ENCODE measurements at regions not wholly inside any gene's neighbourhood (a gene's known extent, or its start where the extent isn't known, plus 50 kb on each side); places are given as distances from the start of the nearest gene placed in this dataset.

DNA sequence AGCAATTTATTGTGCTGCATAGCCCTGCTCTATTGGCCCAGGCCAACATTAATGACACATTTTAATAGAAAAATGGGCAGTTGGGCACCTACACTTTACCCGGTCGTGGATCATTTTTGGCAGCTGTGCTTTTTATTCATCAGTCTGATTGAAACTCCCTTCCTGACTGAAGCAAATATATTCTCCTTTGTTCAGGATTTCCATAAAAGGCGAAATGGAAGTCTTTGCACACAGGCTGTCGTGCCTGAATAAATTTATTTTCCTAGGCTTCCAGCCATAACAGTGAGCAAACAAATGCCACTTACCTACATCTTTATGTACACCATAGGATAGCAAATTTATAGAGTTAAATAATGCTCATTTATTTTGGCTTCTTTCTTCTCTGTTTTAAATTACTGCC is 480.7 kb upstream of the DCN start:
- TF ChIP-seq CTCF (IDR thresholded peaks at IDR 0.05): no peak
- no peaks in the 10 kb centered on the region for H3K9me3 Mint-ChIP-seq
- H3K4me1 Mint-ChIP-seq (ENCODE audit: low read depth): peaks cover 22% of the 10 kb centered on the region
- DNase-seq: no peak
- intact Hi-C loops (cut with micrococcal nuclease): no loop called here
- no peak for ATAC-seq
- no peaks in the 10 kb centered on the region for H3K36me3 Mint-ChIP-seq (ENCODE audit: low read depth)
- no peak overlapping the region for H3K4me3 Mint-ChIP-seq
- POLR2A ChIA-PET: no interaction called here
- H3K27me3 Mint-ChIP-seq: no peaks in the 10 kb centered on the region
- no peak overlapping the region for H3K27ac Mint-ChIP-seq
- CTCF ChIA-PET: interaction anchor here (1.7 kb wide), 1 partner anchor 11 kb away, joined by 4 read pairs; no protein-coding TSS in a partner anchor

GRCh38 chr12:91662021-91662420 is 479.4 kb upstream of the DCN start:
- DNase-seq: no peak
- intact Hi-C loops (cut with micrococcal nuclease): no loop called here
- no peak for TF ChIP-seq CTCF (IDR thresholded peaks at IDR 0.05)
- ChIA-PET POLR2A (no interaction called here), CTCF (interaction anchor here (1.1 to 1.7 kb wide), 2 partner anchors 12 to 17 kb away, joined by 3 to 4 read pairs; no protein-coding TSS in a partner anchor)
- Mint-ChIP-seq H3K4me3 (no peak overlapping the region), H3K27ac (no peak overlapping the region), H3K36me3 (ENCODE audit: low read depth) (no peaks in the 10 kb centered on the region), H3K9me3 (no peaks in the 10 kb centered on the region), H3K4me1 (ENCODE audit: low read depth) (peaks cover 18% of the 10 kb centered on the region), H3K27me3 (no peaks in the 10 kb centered on the region)
- no peak for ATAC-seq

DNA sequence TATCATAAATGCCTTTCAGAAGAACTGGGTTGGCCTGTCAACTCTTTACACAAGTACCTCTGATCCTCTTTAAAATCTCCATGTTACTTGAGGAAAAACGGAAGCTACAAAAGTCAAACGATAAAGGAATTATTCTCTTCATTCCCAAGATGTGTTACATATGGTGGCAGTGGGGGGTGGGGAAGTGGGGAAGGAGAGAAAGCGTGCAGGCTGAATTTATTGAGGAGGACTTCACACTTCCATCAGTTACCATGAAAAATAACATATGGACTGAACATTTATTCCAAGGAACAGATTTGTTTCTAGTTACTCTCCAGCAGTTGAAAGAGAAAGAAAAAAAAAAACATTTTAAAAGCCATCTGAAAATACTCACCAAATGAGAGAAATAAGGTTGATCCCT is 474.4 kb upstream of the DCN start:
- DNase-seq (no peak), ATAC-seq (no peak)
- H3K4me1 Mint-ChIP-seq (ENCODE audit: low read depth): peaks cover 9% of the 10 kb centered on the region
- POLR2A ChIA-PET: no interaction called here
- TF ChIP-seq CTCF (IDR thresholded peaks at IDR 0.05): no peak
- intact Hi-C loops (cut with micrococcal nuclease): no loop called here
- no peaks in the 10 kb centered on the region for H3K36me3 Mint-ChIP-seq (ENCODE audit: low read depth)
- no peak overlapping the region for H3K4me3 Mint-ChIP-seq
- no peaks in the 10 kb centered on the region for H3K9me3 Mint-ChIP-seq
- no peak overlapping the region for H3K27ac Mint-ChIP-seq
- H3K27me3 Mint-ChIP-seq: no peaks in the 10 kb centered on the region
- CTCF ChIA-PET: interaction anchor here (1.5 to 1.8 kb wide), 2 partner anchors 17 to 39 kb away, joined by 3 to 7 read pairs; no protein-coding TSS in a partner anchor

DNA sequence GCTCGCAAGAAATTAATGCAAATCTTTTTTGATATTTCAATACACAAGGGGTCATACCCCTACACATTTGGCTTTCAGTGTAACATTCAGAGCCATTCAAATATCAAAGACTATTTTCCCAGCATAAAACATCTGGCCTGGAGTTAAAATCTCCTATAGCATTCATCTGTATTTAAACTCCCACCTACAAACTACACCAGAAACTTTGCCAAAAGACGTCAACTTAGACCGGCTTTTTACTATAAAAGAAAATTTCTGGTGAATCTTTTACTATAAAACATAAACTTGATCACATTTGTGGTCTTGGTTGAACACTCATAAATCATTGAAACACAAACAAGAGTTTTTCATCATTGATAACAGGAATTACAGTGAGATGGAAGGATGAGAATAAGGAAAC is 473.3 kb upstream of the DCN start:
- Mint-ChIP-seq H3K36me3 (ENCODE audit: low read depth) (no peaks in the 10 kb centered on the region), H3K4me3 (no peak overlapping the region), H3K27ac (no peak overlapping the region), H3K9me3 (no peaks in the 10 kb centered on the region), H3K4me1 (ENCODE audit: low read depth) (peaks cover 9% of the 10 kb centered on the region), H3K27me3 (no peaks in the 10 kb centered on the region)
- ATAC-seq (no peak), DNase-seq (no peak)
- ChIA-PET POLR2A (no interaction called here), CTCF (no interaction called here)
- TF ChIP-seq CTCF (IDR thresholded peaks at IDR 0.05): no peak
- intact Hi-C loops (cut with micrococcal nuclease): no loop called here

- intact Hi-C loops (cut with micrococcal nuclease): no loop called here
- H3K9me3 Mint-ChIP-seq: no peaks in the 10 kb centered on the region
- ChIA-PET CTCF (no interaction called here), POLR2A (no interaction called here)
- ATAC-seq (no peak), DNase-seq (no peak)
- H3K27me3 Mint-ChIP-seq: no peaks in the 10 kb centered on the region
- peaks cover 9% of the 10 kb centered on the region for H3K4me1 Mint-ChIP-seq (ENCODE audit: low read depth)
- H3K4me3 Mint-ChIP-seq: no peak overlapping the region
- TF ChIP-seq CTCF (IDR thresholded peaks at IDR 0.05): no peak
- H3K27ac Mint-ChIP-seq: no peak overlapping the region
- H3K36me3 Mint-ChIP-seq (ENCODE audit: low read depth): no peaks in the 10 kb centered on the region
These were observed 471.5 kb upstream of the DCN start for GRCh38 chr12:91654087-91654486.

All from activated CD8-positive, alpha-beta T cell treated with anti-CD3 and anti-CD28 coated beads for 36 hours (primary cell).